Erythroblast (primary cell): ENCODE measurements at regions not wholly inside any gene's neighbourhood (a gene's known extent, or its start where the extent isn't known, plus 50 kb on each side); places are given as distances from the start of the nearest gene placed in this dataset.

Source experiments
- GATA1 ChIP-seq: IDR thresholded peaks from 2 replicates; pipeline ENCODE4 v1.6.1; 2011; ENCODE audit warnings: low read depth, mild to moderate bottlenecking, control low read depth, low read length, moderate library complexity
- POLR2A ChIP-seq: IDR thresholded peaks from 2 replicates; pipeline ENCODE4 v1.6.1; 2011; ENCODE audit warnings: mild to moderate bottlenecking, low read length

DNA sequence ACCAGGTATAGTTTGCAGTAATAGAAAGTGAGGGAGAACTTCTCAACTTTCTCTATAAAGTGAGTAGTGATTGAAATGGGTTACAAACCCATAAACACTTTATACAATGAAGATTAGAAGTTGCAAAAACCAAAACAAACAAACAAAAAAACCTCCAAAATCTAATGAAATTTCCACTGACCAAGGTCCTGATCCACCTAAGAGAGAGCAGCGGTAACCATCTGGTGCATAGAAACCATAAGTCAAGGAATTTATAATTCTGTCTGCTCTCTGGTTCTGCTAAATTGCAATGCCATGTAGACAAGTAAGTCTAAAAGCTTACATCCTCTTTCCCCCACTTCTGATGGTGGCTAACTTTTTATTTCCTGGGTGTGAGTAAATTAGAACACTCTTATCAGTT lies 463.4 kb downstream of the EFNB2 start:
- TF ChIP-seq POLR2A (no peak), GATA1 (no peak)
